ENCODE measurements at regions not wholly inside any gene's neighbourhood (a gene's known extent, or its start where the extent isn't known, plus 50 kb on each side); places are given as distances from the start of the nearest gene placed in this dataset.

GRCh38 chr12:107423531-107423930, 262.1 kb upstream of the PWP1 start (continued):
- TF ChIP-seq, protein P1, sequence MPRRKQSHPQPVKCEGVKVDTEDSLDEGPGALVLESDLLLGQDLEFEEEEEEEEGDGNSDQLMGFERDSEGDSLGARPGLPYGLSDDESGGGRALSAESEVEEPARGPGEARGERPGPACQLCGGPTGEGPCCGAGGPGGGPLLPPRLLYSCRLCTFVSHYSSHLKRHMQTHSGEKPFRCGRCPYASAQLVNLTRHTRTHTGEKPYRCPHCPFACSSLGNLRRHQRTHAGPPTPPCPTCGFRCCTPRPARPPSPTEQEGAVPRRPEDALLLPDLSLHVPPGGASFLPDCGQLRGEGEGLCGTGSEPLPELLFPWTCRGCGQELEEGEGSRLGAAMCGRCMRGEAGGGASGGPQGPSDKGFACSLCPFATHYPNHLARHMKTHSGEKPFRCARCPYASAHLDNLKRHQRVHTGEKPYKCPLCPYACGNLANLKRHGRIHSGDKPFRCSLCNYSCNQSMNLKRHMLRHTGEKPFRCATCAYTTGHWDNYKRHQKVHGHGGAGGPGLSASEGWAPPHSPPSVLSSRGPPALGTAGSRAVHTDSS (CRISPR knock-in tag; conservative IDR thresholded peaks at IDR 0.05) = no peak

GRCh38 chr12:107429006-107429705, 256.4 kb upstream of the PWP1 start:
- TF ChIP-seq HIVEP1 (CRISPR knock-in tag; IDR thresholded peaks at IDR 0.05) = no peak
- TF ChIP-seq PHF21A (CRISPR knock-in tag; IDR thresholded peaks at IDR 0.05) = no peak
- TF ChIP-seq, protein P2, sequence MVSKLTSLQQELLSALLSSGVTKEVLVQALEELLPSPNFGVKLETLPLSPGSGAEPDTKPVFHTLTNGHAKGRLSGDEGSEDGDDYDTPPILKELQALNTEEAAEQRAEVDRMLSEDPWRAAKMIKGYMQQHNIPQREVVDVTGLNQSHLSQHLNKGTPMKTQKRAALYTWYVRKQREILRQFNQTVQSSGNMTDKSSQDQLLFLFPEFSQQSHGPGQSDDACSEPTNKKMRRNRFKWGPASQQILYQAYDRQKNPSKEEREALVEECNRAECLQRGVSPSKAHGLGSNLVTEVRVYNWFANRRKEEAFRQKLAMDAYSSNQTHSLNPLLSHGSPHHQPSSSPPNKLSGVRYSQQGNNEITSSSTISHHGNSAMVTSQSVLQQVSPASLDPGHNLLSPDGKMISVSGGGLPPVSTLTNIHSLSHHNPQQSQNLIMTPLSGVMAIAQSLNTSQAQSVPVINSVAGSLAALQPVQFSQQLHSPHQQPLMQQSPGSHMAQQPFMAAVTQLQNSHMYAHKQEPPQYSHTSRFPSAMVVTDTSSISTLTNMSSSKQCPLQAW (CRISPR knock-in tag; IDR thresholded peaks at IDR 0.05) = no peak
- TF ChIP-seq ZNF136 (CRISPR knock-in tag; IDR thresholded peaks at IDR 0.05; ENCODE audit: low read depth) = no peak
- no peak for TF ChIP-seq ARHGAP35 (CRISPR knock-in tag; IDR thresholded peaks at IDR 0.05; ENCODE audit: borderline replicate concordance)
- TF ChIP-seq ZNF3 (CRISPR knock-in tag; IDR thresholded peaks at IDR 0.05) = no peak
- TF ChIP-seq IKZF1 (IDR thresholded peaks at IDR 0.05) = no peak
- no peak for TF ChIP-seq ZKSCAN1 (IDR thresholded peaks at IDR 0.05; ENCODE audit: low read length)
- TF ChIP-seq FOXO1 (CRISPR knock-in tag; IDR thresholded peaks at IDR 0.05) = no peak
- TF ChIP-seq BRCA1 (CRISPR knock-in tag; IDR thresholded peaks at IDR 0.05) = no peak
- no peak for TF ChIP-seq YEATS4 (CRISPR knock-in tag; IDR thresholded peaks at IDR 0.05; ENCODE audit: borderline replicate concordance)
- no peak for TF ChIP-seq PLSCR1 (CRISPR knock-in tag; IDR thresholded peaks at IDR 0.05; ENCODE audit: borderline replicate concordance)
- TF ChIP-seq ZNF207 (IDR thresholded peaks at IDR 0.05; ENCODE audit: borderline replicate concordance) = no peak
- TF ChIP-seq ZSCAN22 (CRISPR knock-in tag; IDR thresholded peaks at IDR 0.05) = no peak
- TF ChIP-seq DNMT3B (CRISPR knock-in tag; conservative IDR thresholded peaks at IDR 0.05) = no peak
- no peak for TF ChIP-seq PHB2 (IDR thresholded peaks at IDR 0.05; ENCODE audit: partially characterized antibody)
- Histone ChIP-seq H3K9ac (ENCODE audit: insufficient read depth, low read depth, low read length) (no peak overlapping the region), H2AFZ (ENCODE audit: low read length) (no peak overlapping the region), H3K4me1 (ENCODE audit: insufficient read depth, low read length) (no peaks in the 10 kb centered on the region; the same call in 1 of the 2 replicates), H3K4me2 (ENCODE audit: low read depth, low read length) (no peak overlapping the region), H4K20me1 (ENCODE audit: insufficient read depth, low read length) (no peaks in the 10 kb centered on the region), H3K79me2 (ENCODE audit: insufficient read depth, low read length) (no peaks in the 10 kb centered on the region), H3K9me3 (ENCODE audit: low read length) (no peaks in the 10 kb centered on the region), H3K36me3 (replicated peaks in 1 of 2; ENCODE audit: control insufficient read depth in 1 of 2, insufficient read depth in 2 of 2, low read length in 2 of 2) (no peaks in the 10 kb centered on the region; a peak in 1 of 5 replicates), H3K4me3 (replicated peaks in 1 of 3; ENCODE audit: insufficient read depth in 1 of 3, low read depth in 2 of 3, low read length in 3 of 3) (no peak overlapping the region), H3K27me3 (ENCODE audit: control insufficient read depth in 1 of 2, insufficient read depth in 2 of 2, low read length in 2 of 2) (no peaks in the 10 kb centered on the region), H3K27ac (ENCODE audit: extremely low read length, insufficient read depth, low read length) (no peak overlapping the region)
- intact Hi-C loops (cut with micrococcal nuclease; ENCODE audit: unreplicated experiment) (no loop called here), in situ Hi-C loops (cut with HindIII; ENCODE audit: extremely low pct_ligation_motif_present, low pct_unique_long_range_greater_than_20kb) (no loop called here)
- ChIA-PET POLR2A (no interaction called here), CTCF (ENCODE audit: low intra/inter-chr PET ratio, low total read pairs) (no interaction called here)
- no TSS peak for BruUV-seq (replicated peaks)
- whole genome bisulfite sequencing (ENCODE audit: low lambda C conversion rate) = 53% methylated on average over 6 of the region's 7 CpGs
- no peak for DNase-seq (ENCODE audit: low spot score)
- no peak for ATAC-seq
- no peak for FAIRE-seq
